ENCODE measurements at regions not wholly inside any gene's neighbourhood (a gene's known extent, or its start where the extent isn't known, plus 50 kb on each side); places are given as distances from the start of the nearest gene placed in this dataset.
"Not testable (repeated sequence)": the region's sequence is repeated elsewhere in the genome, so short reads cannot be mapped to it uniquely, and the experiment has no call there.

DNA sequence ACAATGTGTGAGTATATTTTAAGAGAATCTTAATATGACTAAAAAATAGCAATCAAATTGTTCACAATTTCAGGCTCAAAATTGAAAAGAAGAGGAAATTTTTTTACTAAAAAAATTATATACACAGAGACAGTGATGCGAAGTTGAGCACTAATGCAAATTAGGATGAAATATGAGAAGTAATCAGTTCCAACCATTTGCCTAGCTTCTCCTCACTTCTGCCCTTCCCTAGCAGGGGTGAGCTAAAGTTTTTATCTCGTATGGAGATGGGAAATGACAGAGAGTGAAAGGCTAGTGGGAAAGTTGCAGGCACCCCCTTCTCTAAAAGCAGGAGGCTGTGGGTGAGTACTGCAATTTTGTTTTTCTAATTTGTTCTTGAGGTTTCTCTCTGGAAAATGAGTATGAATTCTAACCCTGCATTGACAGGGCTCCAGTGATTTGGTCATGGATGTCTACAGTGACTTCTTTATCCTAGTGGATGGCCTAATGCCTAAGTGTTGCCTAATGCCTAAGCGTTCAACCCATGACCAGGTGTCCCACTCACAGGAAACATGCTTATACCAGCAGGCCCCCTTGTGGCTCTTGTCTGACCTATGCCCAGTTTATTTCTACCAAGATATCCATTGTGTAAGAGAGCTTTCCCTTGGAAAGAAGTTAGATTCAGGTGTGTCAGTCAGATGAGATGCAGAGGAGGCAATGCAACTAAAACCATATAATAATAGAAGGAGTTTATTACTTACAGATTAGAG is 78.0 kb upstream of the HNMT start:
- DNase-seq (ENCODE audit: low read depth) = peak; percentile 41

DNA sequence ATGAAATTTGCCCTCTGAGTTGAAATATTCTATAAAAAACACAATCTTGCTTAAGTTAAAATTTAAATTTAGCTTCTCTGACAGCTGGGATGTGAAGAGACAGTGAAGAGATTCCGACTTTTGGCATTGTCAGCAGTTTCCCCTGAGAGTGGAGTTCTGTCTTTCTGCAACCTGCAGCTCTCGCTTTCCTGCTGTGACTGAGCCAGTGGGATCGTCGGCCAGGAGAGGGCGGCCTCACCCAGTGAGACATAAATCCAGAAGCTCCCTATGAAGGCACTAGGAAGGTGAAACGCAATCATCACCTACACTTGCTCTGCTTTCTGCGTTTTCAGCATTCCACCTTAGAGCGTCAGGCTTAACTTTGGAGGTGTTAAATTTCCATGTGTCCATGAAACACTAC is 75.4 kb upstream of the HNMT start:
- DNase-seq (ENCODE audit: low read depth) = peak; percentile 30

DNA sequence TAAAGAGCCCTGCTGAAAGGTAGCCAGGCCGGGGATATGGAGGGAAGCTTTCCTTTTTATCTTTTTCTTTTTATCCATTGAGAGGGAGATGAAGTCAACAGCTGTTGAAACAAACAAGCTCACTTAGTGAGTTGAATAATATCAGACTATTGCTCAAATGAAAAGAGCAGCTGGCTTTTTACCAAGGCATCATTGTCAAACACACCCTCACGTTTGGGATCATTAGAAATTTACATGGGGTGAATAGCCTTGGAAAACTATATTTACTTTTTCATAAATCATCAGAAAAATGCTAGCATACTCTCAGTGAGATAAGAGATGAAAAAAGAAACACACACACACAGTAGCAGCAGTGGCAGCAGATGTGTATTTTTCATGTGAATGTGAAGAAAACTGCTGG is 71.5 kb upstream of the HNMT start:
- no peak for DNase-seq (ENCODE audit: low read depth)

DNA sequence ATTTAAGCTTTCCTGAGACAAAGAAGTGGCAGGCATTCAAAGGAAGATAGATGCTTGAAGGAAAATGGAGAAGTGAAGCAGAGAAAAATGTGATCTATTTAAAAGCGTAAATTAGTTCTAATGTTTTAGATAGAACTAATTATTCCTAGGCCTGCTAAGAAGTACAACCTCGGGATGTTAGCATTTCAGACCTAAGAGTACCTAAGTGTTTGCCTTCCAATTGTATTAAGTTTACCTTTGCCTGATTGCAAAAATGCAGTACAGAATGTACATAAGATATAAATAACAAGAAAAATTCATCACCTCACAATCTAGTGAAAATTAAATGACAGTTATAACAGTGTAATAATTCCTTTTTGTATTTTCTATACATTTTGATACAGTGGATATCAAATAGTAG is 71.1 kb upstream of the HNMT start:
- DNase-seq (ENCODE audit: low read depth) = no peak

DNA sequence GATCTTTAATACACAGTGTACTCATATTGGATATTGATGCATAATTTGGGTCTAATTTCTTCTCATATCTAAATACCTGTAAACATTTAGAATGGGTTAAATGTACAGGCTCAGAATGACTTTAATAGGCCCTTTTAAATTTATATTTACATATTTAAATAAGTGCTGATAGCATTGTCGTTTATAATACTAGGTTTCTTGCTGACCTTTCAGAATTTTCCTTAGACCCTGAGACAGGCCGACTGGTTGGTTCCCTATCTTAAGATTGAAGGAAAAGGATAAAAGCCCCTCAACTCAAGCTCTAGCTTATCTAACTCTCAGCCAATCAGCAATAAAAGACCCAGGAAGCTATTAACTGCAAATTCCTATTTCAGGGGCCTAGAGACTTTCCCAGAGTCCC is 67.8 kb upstream of the HNMT start:
- DNase-seq (ENCODE audit: low read depth) = no peak

DNA sequence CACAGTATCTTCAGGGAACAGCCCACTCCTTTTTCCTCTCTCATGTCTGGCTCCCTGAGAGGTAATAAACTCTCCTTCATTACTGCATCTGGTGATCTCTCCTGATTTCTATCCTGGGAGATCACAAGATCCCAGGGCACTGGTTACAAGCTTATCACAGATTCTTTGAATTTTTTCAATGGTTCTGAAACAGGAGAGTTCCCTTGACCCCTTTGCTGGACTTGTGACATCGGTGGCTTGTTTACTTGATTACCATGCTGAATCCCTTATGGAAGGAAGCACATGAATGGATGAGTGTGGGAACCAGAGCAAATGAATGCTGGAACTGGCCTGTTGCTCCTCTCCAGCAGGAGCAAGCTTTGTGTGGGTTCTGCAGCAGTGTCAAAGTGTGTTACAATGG is 67.2 kb upstream of the HNMT start:
- DNase-seq (ENCODE audit: low read depth) = no peak

DNA sequence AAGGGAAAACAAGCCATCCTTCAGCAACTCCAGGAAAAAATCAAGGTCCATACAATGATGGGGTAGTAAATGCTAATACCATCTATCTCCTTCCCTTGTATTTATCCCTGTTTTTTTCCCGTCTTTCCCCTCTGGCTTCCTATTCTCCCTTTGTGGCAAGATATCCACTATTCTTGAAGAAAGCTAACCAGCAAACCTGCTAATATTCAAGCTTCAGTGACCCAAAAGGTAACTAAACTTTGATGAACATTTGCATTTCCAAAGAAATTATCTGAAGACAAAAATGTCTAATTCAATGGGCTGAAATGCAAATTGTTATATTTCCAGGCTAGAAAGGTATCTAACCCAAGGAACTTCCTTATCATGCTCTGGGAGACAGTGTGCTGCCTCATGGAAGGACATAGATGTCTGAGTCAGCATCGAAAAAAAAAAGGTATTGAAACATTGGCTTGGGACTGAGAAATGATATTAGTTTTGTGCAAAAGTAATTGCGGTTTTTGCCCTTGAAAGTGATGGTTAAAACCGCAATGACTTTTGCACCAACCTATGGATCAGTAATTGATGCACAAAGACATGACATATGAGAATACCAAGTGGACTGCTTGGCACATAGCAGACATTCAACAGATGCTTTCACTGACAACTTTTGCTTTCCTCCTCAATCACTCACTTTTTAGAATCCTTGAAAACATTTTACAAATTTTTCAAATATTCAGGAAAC is 63.7 kb upstream of the HNMT start:
- DNase-seq (ENCODE audit: low read depth) = no peak

DNA sequence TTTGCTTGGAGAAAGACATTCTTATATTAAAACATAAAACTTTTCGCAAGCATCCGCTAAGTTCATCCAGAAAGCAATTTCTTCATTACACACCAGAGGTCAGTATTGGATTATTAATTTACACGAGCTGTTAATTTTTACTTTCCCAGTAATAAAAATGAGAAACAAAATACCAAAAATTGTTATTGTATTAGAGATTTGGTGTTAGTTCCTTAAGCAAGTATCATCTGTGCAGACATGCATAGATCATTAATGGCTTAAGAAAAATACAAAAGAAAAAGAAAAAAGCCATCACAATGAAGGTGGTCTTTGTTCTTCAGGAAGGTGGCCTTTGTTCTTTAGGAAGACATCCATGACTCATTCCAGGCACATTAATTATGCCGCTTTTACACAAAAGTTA is 53.6 kb upstream of the HNMT start:
- DNase-seq (ENCODE audit: low read depth) = peak; percentile 36

DNA sequence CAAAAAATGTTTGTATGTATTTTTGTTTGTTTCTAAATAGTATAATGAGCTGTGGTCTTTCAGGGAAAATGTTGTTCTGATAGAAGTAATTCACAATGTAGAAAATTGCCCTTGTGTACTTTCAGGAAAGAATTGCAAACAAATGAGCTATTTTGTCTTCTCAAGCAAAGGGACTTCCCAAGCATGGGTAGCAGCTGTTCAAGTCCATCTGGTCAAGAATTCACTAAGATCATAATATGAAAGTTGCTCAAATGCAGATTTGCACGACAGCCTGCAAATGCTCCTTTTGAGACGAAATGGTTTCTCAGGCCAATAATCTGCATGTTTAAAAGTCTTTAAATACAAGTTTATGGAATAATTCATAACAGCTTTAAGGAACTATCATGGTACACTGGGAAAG is 51.9 kb upstream of the HNMT start:
- DNase-seq (ENCODE audit: low read depth) = no peak

DNA sequence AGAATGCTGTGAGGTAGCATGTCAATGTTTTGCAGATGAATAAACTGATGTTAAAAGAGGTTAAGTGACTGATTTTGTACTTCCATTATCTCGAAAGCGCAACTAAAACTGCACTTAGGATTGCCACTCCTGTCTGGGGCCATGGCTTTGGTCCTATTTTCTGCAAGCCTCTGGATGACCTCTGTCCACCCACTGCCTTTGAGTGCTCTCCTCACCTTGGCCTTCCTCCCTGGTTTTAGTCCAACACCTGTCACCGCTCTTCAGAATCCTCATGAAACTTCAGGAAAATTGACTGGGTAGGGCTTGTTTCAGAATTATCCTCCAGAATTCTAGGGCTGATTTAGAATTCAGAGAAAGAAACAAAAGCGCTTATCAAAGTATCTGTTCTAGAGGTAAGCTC is 51.1 kb upstream of the HNMT start:
- DNase-seq (ENCODE audit: low read depth) = no peak

DNA sequence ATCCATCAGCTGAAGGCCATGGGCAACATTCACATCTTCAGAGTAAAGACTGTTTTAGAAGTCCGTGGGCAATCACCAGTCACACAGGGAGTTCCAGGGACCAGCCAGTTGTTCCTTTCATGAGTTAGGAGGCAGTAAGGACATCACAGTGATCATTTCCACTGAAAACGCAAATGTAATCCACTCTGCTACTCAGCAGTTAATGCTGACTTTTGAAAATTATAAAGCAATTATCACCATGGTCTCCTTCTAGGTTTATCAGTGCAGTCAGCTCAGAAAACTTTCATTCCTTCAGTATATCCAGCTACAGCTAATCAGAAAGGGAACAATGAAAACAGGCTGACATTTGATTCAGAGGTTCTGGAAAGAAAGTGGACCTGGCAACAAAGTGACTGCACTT is 50.6 kb upstream of the HNMT start:
- DNase-seq (ENCODE audit: low read depth) = not testable (repeated sequence)
